H1 (cell line): ENCODE measurements at regions not wholly inside any gene's neighbourhood (a gene's known extent, or its start where the extent isn't known, plus 50 kb on each side); places are given as distances from the start of the nearest gene placed in this dataset.

Source experiments
- TAF1 ChIP-seq: IDR thresholded peaks from 2 replicates; pipeline ENCODE4 v1.6.1; 2011; ENCODE audit warnings: mild to moderate bottlenecking, low read depth, low read length
- TF ChIP-seq, protein P1 (sequence below): IDR thresholded peaks from 2 replicates; pipeline ENCODE4 v1.6.1; 2011; ENCODE audit warnings: low read length, improper control_type of control experiment

DNA sequence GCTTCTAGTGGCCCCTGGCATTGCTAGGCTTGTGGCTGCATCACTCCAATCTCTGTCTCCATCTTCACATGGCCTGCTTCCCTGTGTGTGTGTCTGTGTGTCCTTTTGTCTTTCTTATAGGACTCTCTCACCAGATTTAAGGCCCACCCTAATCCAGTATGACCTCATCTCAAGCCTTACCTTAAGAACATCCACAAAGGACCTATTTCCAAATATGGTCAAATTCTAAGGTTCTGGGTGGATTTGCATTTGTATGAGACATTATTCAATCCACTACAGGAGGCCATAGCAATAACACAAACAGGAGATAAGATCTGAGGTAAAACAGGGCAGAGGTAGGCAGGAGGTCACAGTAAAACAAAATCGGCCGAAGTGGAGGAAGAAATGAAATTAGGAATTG, 375.9 kb downstream of the BTG1 start:
- TF ChIP-seq, protein P1, sequence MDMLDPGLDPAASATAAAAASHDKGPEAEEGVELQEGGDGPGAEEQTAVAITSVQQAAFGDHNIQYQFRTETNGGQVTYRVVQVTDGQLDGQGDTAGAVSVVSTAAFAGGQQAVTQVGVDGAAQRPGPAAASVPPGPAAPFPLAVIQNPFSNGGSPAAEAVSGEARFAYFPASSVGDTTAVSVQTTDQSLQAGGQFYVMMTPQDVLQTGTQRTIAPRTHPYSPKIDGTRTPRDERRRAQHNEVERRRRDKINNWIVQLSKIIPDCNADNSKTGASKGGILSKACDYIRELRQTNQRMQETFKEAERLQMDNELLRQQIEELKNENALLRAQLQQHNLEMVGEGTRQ = no peak
- TF ChIP-seq TAF1 = no peak
